ENCODE measurements at regions not wholly inside any gene's neighbourhood (a gene's known extent, or its start where the extent isn't known, plus 50 kb on each side); places are given as distances from the start of the nearest gene placed in this dataset.
"Not testable (repeated sequence)": the region's sequence is repeated elsewhere in the genome, so short reads cannot be mapped to it uniquely, and the experiment has no call there.

- H3K4me3 ChIP-seq (ENCODE audit: low read length): no peak overlapping the region
- H3K27ac ChIP-seq (ENCODE audit: low read length): no peak overlapping the region
- no peaks in the 10 kb centered on the region for H3K27me3 ChIP-seq (ENCODE audit: control insufficient read depth, insufficient read depth, low read length)
- no peak for DNase-seq
- WGBS (ENCODE audit: insufficient coverage, low lambda C conversion rate): no CpG with 5 or more reads among the region's 15 CpGs
- peaks cover 20% of the 10 kb centered on the region for H3K9me3 ChIP-seq (ENCODE audit: control insufficient read depth, low read depth, low read length)
- H3K4me1 ChIP-seq (ENCODE audit: control insufficient read depth, insufficient read depth, low read length): no peaks in the 10 kb centered on the region
- H3K36me3 ChIP-seq (ENCODE audit: control insufficient read depth, insufficient read depth, low read length): no peaks in the 10 kb centered on the region
These were observed 55.4 kb downstream of the TMEM121 start for GRCh38 chr14:105581551-105582341.

GRCh38 chr14:105582639-105583038 lies 56.3 kb downstream of the TMEM121 start:
- peak in 1 of 2 donors; percentile 9 for DNase-seq
- no peaks in the 10 kb centered on the region for H3K36me3 ChIP-seq (ENCODE audit: control insufficient read depth, insufficient read depth, low read length)
- no peaks in the 10 kb centered on the region for H3K4me1 ChIP-seq (ENCODE audit: control insufficient read depth, insufficient read depth, low read length)
- H3K27me3 ChIP-seq (ENCODE audit: control insufficient read depth, insufficient read depth, low read length): no peaks in the 10 kb centered on the region
- H3K4me3 ChIP-seq (ENCODE audit: low read length): no peak overlapping the region
- H3K9me3 ChIP-seq (ENCODE audit: control insufficient read depth, low read depth, low read length): peaks cover 16% of the 10 kb centered on the region
- WGBS (ENCODE audit: insufficient coverage, low lambda C conversion rate): 57% methylated on average over 2 of the region's 4 CpGs
- H3K27ac ChIP-seq (ENCODE audit: low read length): no peak overlapping the region

- WGBS (ENCODE audit: insufficient coverage, low lambda C conversion rate): no CpG with 5 or more reads among the region's 13 CpGs
- peaks cover 25% of the 10 kb centered on the region for H3K9me3 ChIP-seq (ENCODE audit: control insufficient read depth, low read depth, low read length)
- not testable (repeated sequence) for H3K27me3 ChIP-seq (ENCODE audit: control insufficient read depth, insufficient read depth, low read length)
These were observed 57.5 kb downstream of the TMEM121 start for GRCh38 chr14:105583914-105584313.

GRCh38 chr14:105585290-105585689 lies 58.9 kb downstream of the TMEM121 start:
- H3K9me3 ChIP-seq (ENCODE audit: control insufficient read depth, low read depth, low read length): peaks cover 37% of the 10 kb centered on the region
- not testable (repeated sequence) for H3K27me3 ChIP-seq (ENCODE audit: control insufficient read depth, insufficient read depth, low read length); H3K4me3 ChIP-seq (ENCODE audit: low read length); H3K27ac ChIP-seq (ENCODE audit: low read length); H3K36me3 ChIP-seq (ENCODE audit: control insufficient read depth, insufficient read depth, low read length); DNase-seq; H3K4me1 ChIP-seq (ENCODE audit: control insufficient read depth, insufficient read depth, low read length)
- WGBS (ENCODE audit: insufficient coverage, low lambda C conversion rate): 91% methylated on average over 1 of the region's 2 CpGs

More at GRCh38 chr14:105583914-105584313, 57.5 kb downstream of the TMEM121 start:
- H3K4me3 ChIP-seq (ENCODE audit: low read length); H3K27ac ChIP-seq (ENCODE audit: low read length); H3K4me1 ChIP-seq (ENCODE audit: control insufficient read depth, insufficient read depth, low read length); DNase-seq; H3K36me3 ChIP-seq (ENCODE audit: control insufficient read depth, insufficient read depth, low read length): not testable (repeated sequence)

- not testable (repeated sequence) for H3K27me3 ChIP-seq (ENCODE audit: control insufficient read depth, insufficient read depth, low read length); DNase-seq
- WGBS (ENCODE audit: insufficient coverage, low lambda C conversion rate): no CpG with 5 or more reads among the region's 5 CpGs
These were observed 59.3 kb downstream of the TMEM121 start for GRCh38 chr14:105585722-105586121.

GRCh38 chr14:105586144-105586872 lies 59.9 kb downstream of the TMEM121 start:
- peaks cover 41% of the 10 kb centered on the region for H3K9me3 ChIP-seq (ENCODE audit: control insufficient read depth, low read depth, low read length)
- not testable (repeated sequence) for H3K27ac ChIP-seq (ENCODE audit: low read length); DNase-seq; H3K4me1 ChIP-seq (ENCODE audit: control insufficient read depth, insufficient read depth, low read length); H3K36me3 ChIP-seq (ENCODE audit: control insufficient read depth, insufficient read depth, low read length); H3K27me3 ChIP-seq (ENCODE audit: control insufficient read depth, insufficient read depth, low read length); H3K4me3 ChIP-seq (ENCODE audit: low read length)
- no CpG with 5 or more reads among the region's 16 CpGs for WGBS (ENCODE audit: insufficient coverage, low lambda C conversion rate)

More at GRCh38 chr14:105585722-105586121, 59.3 kb downstream of the TMEM121 start:
- H3K27ac ChIP-seq (ENCODE audit: low read length); H3K4me1 ChIP-seq (ENCODE audit: control insufficient read depth, insufficient read depth, low read length); H3K4me3 ChIP-seq (ENCODE audit: low read length); H3K36me3 ChIP-seq (ENCODE audit: control insufficient read depth, insufficient read depth, low read length): not testable (repeated sequence)
- H3K9me3 ChIP-seq (ENCODE audit: control insufficient read depth, low read depth, low read length): peaks cover 37% of the 10 kb centered on the region

- no CpG with 5 or more reads among the region's 19 CpGs for WGBS (ENCODE audit: insufficient coverage, low lambda C conversion rate)
- H3K4me3 ChIP-seq (ENCODE audit: low read length): not testable (repeated sequence)
These were observed 60.7 kb downstream of the TMEM121 start for GRCh38 chr14:105587034-105587433.

GRCh38 chr14:105587482-105588235 lies 61.3 kb downstream of the TMEM121 start:
- not testable (repeated sequence) for H3K27me3 ChIP-seq (ENCODE audit: control insufficient read depth, insufficient read depth, low read length); DNase-seq; H3K4me1 ChIP-seq (ENCODE audit: control insufficient read depth, insufficient read depth, low read length); H3K36me3 ChIP-seq (ENCODE audit: control insufficient read depth, insufficient read depth, low read length); H3K4me3 ChIP-seq (ENCODE audit: low read length); H3K27ac ChIP-seq (ENCODE audit: low read length)
- no CpG with 5 or more reads among the region's 37 CpGs for WGBS (ENCODE audit: insufficient coverage, low lambda C conversion rate)
- peaks cover 43% of the 10 kb centered on the region for H3K9me3 ChIP-seq (ENCODE audit: control insufficient read depth, low read depth, low read length)

More at GRCh38 chr14:105587034-105587433, 60.7 kb downstream of the TMEM121 start:
- not testable (repeated sequence) for H3K36me3 ChIP-seq (ENCODE audit: control insufficient read depth, insufficient read depth, low read length); H3K4me1 ChIP-seq (ENCODE audit: control insufficient read depth, insufficient read depth, low read length); H3K27me3 ChIP-seq (ENCODE audit: control insufficient read depth, insufficient read depth, low read length); H3K27ac ChIP-seq (ENCODE audit: low read length); DNase-seq
- H3K9me3 ChIP-seq (ENCODE audit: control insufficient read depth, low read depth, low read length): peaks cover 41% of the 10 kb centered on the region

- no peak for DNase-seq
- no CpG with 5 or more reads among the region's 15 CpGs for WGBS (ENCODE audit: insufficient coverage, low lambda C conversion rate)
- Histone ChIP-seq H3K4me1 (ENCODE audit: control insufficient read depth, insufficient read depth, low read length) (no peaks in the 10 kb centered on the region), H3K4me3 (ENCODE audit: low read length) (no peak overlapping the region), H3K27me3 (ENCODE audit: control insufficient read depth, insufficient read depth, low read length) (no peaks in the 10 kb centered on the region), H3K27ac (ENCODE audit: low read length) (no peak overlapping the region), H3K9me3 (ENCODE audit: control insufficient read depth, low read depth, low read length) (peaks cover 42% of the 10 kb centered on the region), H3K36me3 (ENCODE audit: control insufficient read depth, insufficient read depth, low read length) (no peaks in the 10 kb centered on the region)
These were observed 62.0 kb downstream of the TMEM121 start for GRCh38 chr14:105588236-105588860.

Data from large intestine (tissue), 3 donors.